HG02759 (cell line): ENCODE measurements at regions not wholly inside any gene's neighbourhood (a gene's known extent, or its start where the extent isn't known, plus 50 kb on each side); places are given as distances from the start of the nearest gene placed in this dataset.
"Not testable (repeated sequence)": the region's sequence is repeated elsewhere in the genome, so short reads cannot be mapped to it uniquely, and the experiment has no call there.

Experiments used
- ATAC-seq: cut with Tn5 transposase; IDR thresholded peaks from one replicate; pipeline ENCODE4 v1.9.1; 2021; ENCODE audit warnings: mild to moderate bottlenecking, moderate library complexity; ENCODE audit not compliant: unreplicated experiment

GRCh38 chr13:52324831-52325230 lies 81.1 kb downstream of the THSD1 start:
- not testable (repeated sequence) for ATAC-seq

- ATAC-seq: no peak
These were observed 86.1 kb downstream of the THSD1 start for GRCh38 chr13:52319876-52320275.

GRCh38 chr13:52309833-52310232 lies 96.1 kb downstream of the THSD1 start:
- ATAC-seq: not testable (repeated sequence)

- ATAC-seq: not testable (repeated sequence)
These were observed 99.6 kb downstream of the THSD1 start for GRCh38 chr13:52306336-52306735.

GRCh38 chr13:52303098-52303497 lies 102.9 kb downstream of the THSD1 start:
- ATAC-seq: not testable (repeated sequence)

GRCh38 chr13:52302688-52303087 lies 103.3 kb downstream of the THSD1 start:
- ATAC-seq: not testable (repeated sequence)

GRCh38 chr13:52301810-52302400 lies 104.1 kb downstream of the THSD1 start:
- ATAC-seq: not testable (repeated sequence)

- ATAC-seq: not testable (repeated sequence)
These were observed 107.8 kb downstream of the THSD1 start for GRCh38 chr13:52298079-52298661.

- ATAC-seq: not testable (repeated sequence)
These were observed 117.1 kb downstream of the THSD1 start for GRCh38 chr13:52288891-52289290.

GRCh38 chr13:52281387-52281786 lies 122.0 kb upstream of the NEK3 start:
- ATAC-seq: not testable (repeated sequence)

- ATAC-seq: not testable (repeated sequence)
These were observed 120.0 kb upstream of the NEK3 start for GRCh38 chr13:52279408-52279807.

- ATAC-seq: not testable (repeated sequence)
These were observed 94.9 kb upstream of the NEK3 start for GRCh38 chr13:52254299-52254698.

- ATAC-seq: peak; percentile 86
These were observed 81.4 kb upstream of the NEK3 start for GRCh38 chr13:52240752-52241151.

- ATAC-seq: peak; percentile 81
These were observed 76.7 kb upstream of the NEK3 start for GRCh38 chr13:52235900-52236595.

- ATAC-seq: not testable (repeated sequence)
These were observed 75.5 kb upstream of the NEK3 start for GRCh38 chr13:52234928-52235327.

- not testable (repeated sequence) for ATAC-seq
These were observed 63.7 kb upstream of the NEK3 start for GRCh38 chr13:52223063-52223462.

- ATAC-seq: not testable (repeated sequence)
These were observed 54.5 kb upstream of the NEK3 start for GRCh38 chr13:52213920-52214319.

GRCh38 chr13:52212886-52213285 lies 53.5 kb upstream of the NEK3 start:
- not testable (repeated sequence) for ATAC-seq

- ATAC-seq: not testable (repeated sequence)
These were observed 52.0 kb upstream of the NEK3 start for GRCh38 chr13:52211416-52211776.

- not testable (repeated sequence) for ATAC-seq
These were observed 51.4 kb upstream of the NEK3 start for GRCh38 chr13:52210564-52211415.
